HFF-Myc (cell line): ENCODE measurements at regions not wholly inside any gene's neighbourhood (a gene's known extent, or its start where the extent isn't known, plus 50 kb on each side); places are given as distances from the start of the nearest gene placed in this dataset.

Source experiments
- DNase-seq: peaks from one replicate; pipeline ENCODE4 v3.0.0-alpha.2; 2011; ENCODE audit warnings: low read depth; ENCODE audit errors: extremely low read depth
- H3K4me3 ChIP-seq: replicated peaks from 2 replicates; pipeline ENCODE4 v1.5.1; 2011; ENCODE audit warnings: low read depth, mild to moderate bottlenecking, control low read depth, low read length
- CTCF ChIP-seq: IDR thresholded peaks from 2 replicates; pipeline ENCODE4 v1.5.1; 2012; ENCODE audit warnings: mild to moderate bottlenecking, low read depth, low read length, control low read depth; ENCODE audit errors: missing control alignments

GRCh38 chr21:43291347-43291950 lies 122.6 kb downstream of the CRYAA start:
- DNase-seq = no peak
- TF ChIP-seq CTCF = no peak
- H3K4me3 ChIP-seq = no peak overlapping the region

GRCh38 chr21:43290421-43291346 lies 121.9 kb downstream of the CRYAA start:
- no peak for TF ChIP-seq CTCF
- no peak overlapping the region for H3K4me3 ChIP-seq
- DNase-seq = no peak

GRCh38 chr21:43289966-43290365 lies 121.2 kb downstream of the CRYAA start:
- DNase-seq = no peak
- TF ChIP-seq CTCF = no peak
- no peak overlapping the region for H3K4me3 ChIP-seq

DNA sequence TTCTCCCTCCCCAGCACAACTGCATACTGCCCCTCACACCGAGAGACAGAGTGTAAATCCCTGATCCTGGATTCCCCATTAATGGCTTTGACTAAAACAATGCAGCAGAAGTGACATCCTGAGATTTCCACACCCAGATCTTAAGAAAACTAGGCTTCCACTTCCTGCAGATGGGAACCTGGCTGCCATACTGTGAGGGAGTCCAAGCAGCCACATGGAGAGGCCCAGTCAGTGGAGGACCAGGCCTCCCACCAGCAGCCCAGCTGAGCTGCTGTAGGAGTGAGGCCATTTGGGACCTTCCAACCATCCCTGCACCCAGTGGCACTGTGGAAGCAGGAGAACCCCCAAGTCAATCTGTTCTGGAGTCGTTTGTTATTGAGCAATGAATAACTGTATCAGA lies 120.6 kb downstream of the CRYAA start:
- no peak for DNase-seq
- TF ChIP-seq CTCF = no peak
- H3K4me3 ChIP-seq = no peak overlapping the region

GRCh38 chr21:43287795-43288755 lies 119.3 kb downstream of the CRYAA start:
- H3K4me3 ChIP-seq = no peak overlapping the region
- no peak for DNase-seq
- TF ChIP-seq CTCF = no peak

DNA sequence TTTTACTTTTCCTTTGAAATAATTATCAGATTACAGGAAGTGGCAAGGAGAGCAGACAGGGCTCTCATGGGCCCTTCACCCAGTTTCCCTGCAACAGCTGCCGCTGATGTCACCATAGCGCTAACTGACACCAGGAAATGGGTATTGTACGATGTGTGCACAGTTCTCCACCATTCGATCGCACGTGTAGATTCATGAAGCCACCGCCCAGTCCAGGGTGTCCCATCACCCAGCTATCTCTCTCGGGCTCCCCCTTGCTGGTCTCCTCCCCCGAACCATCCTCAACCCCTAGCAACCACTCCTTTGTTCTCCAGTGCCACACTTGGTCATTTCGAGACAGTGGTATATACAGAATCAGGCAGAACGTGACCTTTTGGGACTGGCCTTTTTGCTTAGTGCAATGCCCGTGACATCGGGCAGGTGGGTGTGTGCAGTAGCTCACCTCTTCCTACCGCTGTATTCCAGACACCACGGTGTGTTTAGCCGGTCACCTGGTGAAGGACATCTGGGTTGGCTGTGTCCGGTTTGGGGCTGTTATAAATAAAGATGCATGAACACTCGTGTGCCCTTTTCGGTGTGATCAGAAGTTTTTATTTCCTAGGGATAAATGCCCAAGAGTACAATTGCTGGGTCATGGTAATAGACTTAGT lies 118.4 kb downstream of the CRYAA start:
- no peak for TF ChIP-seq CTCF
- no peak for DNase-seq

More for the DNA sequence above, 118.4 kb downstream of the CRYAA start:
- no peak overlapping the region for H3K4me3 ChIP-seq
